DMS53 treated with DMSO at 0.1 percent for 48 hours (cell line): ENCODE measurements at regions not wholly inside any gene's neighbourhood (a gene's known extent, or its start where the extent isn't known, plus 50 kb on each side); places are given as distances from the start of the nearest gene placed in this dataset.
A peak's percentile ranks its signal among the peaks of the same experiment; 100 is the strongest.
"Not testable (repeated sequence)": the region's sequence is repeated elsewhere in the genome, so short reads cannot be mapped to it uniquely, and the experiment has no call there.

Source experiments
- DNase-seq: peaks from one replicate; lab custom pipeline; 2025; ENCODE audit not compliant: unreplicated experiment; lab: John Stamatoyannopoulos, UW

GRCh38 chr2:156254637-156255067 lies 77.9 kb downstream of the NR4A2 start:
- peak; percentile 6 for DNase-seq

- DNase-seq: no peak
Observed at GRCh38 chr2:156253765-156254164, 78.8 kb downstream of the NR4A2 start.

- DNase-seq: no peak
Observed at GRCh38 chr2:156242874-156243273, 89.6 kb downstream of the NR4A2 start.

- DNase-seq: no peak
Observed at GRCh38 chr2:156237558-156237957, 95.0 kb downstream of the NR4A2 start.

GRCh38 chr2:156229724-156230362 lies 102.7 kb downstream of the NR4A2 start:
- no peak for DNase-seq

- DNase-seq: not testable (repeated sequence)
Observed at GRCh38 chr2:156223328-156223727, 109.2 kb downstream of the NR4A2 start.

- no peak for DNase-seq
Observed at GRCh38 chr2:156221703-156222102, 110.8 kb downstream of the NR4A2 start.

GRCh38 chr2:156219491-156220100 lies 112.9 kb downstream of the NR4A2 start:
- no peak for DNase-seq

GRCh38 chr2:156215656-156216055 lies 116.9 kb downstream of the NR4A2 start:
- DNase-seq: no peak

- no peak for DNase-seq
Observed at GRCh38 chr2:156211318-156211717, 121.2 kb downstream of the NR4A2 start.

- no peak for DNase-seq
Observed at GRCh38 chr2:156206355-156206754, 126.2 kb downstream of the NR4A2 start.

GRCh38 chr2:156199588-156199987 lies 132.9 kb downstream of the NR4A2 start:
- DNase-seq: no peak

- DNase-seq: no peak
Observed at GRCh38 chr2:156196031-156196430, 136.5 kb downstream of the NR4A2 start.

GRCh38 chr2:156192468-156192867 lies 140.1 kb downstream of the NR4A2 start:
- DNase-seq: no peak

GRCh38 chr2:156191527-156191926 lies 141.0 kb downstream of the NR4A2 start:
- DNase-seq: no peak

- DNase-seq: peak; percentile 8
Observed at GRCh38 chr2:156190517-156190916, 142.0 kb downstream of the NR4A2 start.

GRCh38 chr2:156189584-156189983 lies 142.9 kb downstream of the NR4A2 start:
- no peak for DNase-seq

- peak; percentile 85 for DNase-seq
Observed at GRCh38 chr2:156189143-156189542, 143.4 kb downstream of the NR4A2 start.

- peak; percentile 96 for DNase-seq
Observed at GRCh38 chr2:156182132-156182531, 150.4 kb downstream of the NR4A2 start.

GRCh38 chr2:156181208-156181607 lies 151.3 kb downstream of the NR4A2 start:
- peak; percentile 17 for DNase-seq

GRCh38 chr2:156177654-156178053 lies 154.9 kb downstream of the NR4A2 start:
- DNase-seq: no peak

GRCh38 chr2:156175946-156176345 lies 156.6 kb downstream of the NR4A2 start:
- DNase-seq: no peak

GRCh38 chr2:156170929-156171328 lies 161.6 kb downstream of the NR4A2 start:
- DNase-seq: no peak
